GM06990 (cell line): ENCODE measurements at regions not wholly inside any gene's neighbourhood (a gene's known extent, or its start where the extent isn't known, plus 50 kb on each side); places are given as distances from the start of the nearest gene placed in this dataset.

Source experiments
- DNase-seq: peaks from one replicate; pipeline ENCODE4 v3.0.0-alpha.2; 2011; ENCODE audit not compliant: insufficient read length; ENCODE audit errors: extremely low read depth
- H3K27me3 ChIP-seq: replicated peaks from 2 replicates; pipeline ENCODE4 v1.6.0; 2011; ENCODE audit warnings: low read length; ENCODE audit not compliant: control insufficient read depth, insufficient read depth
- H3K36me3 ChIP-seq: 2 replicates; pipeline ENCODE4 v1.5.1; 2011; ENCODE audit warnings: low read length; ENCODE audit not compliant: control insufficient read depth, insufficient read depth
- H3K4me3 ChIP-seq: replicated peaks from 2 replicates; pipeline ENCODE4 v1.5.1; 2011; ENCODE audit warnings: low read depth, mild to moderate bottlenecking, control low read depth, low read length
- CTCF ChIP-seq: IDR thresholded peaks from 2 replicates; pipeline ENCODE4 v1.5.1; 2011; ENCODE audit warnings: low read length, control low read depth, mild to moderate bottlenecking, inconsistent platforms; ENCODE audit not compliant: insufficient read depth, poor library complexity, severe bottlenecking

GRCh38 chr13:38415233-38415632 lies 65.6 kb downstream of the UFM1 start:
- no peaks in the 10 kb centered on the region for H3K27me3 ChIP-seq
- DNase-seq = peak; percentile 35
- TF ChIP-seq CTCF = no peak
- H3K36me3 ChIP-seq = no peaks in the 10 kb centered on the region
- H3K4me3 ChIP-seq = no peak overlapping the region

GRCh38 chr13:38417241-38417640 lies 67.6 kb downstream of the UFM1 start:
- Histone ChIP-seq H3K36me3 (no peaks in the 10 kb centered on the region), H3K27me3 (no peaks in the 10 kb centered on the region), H3K4me3 (no peak overlapping the region)
- no peak for TF ChIP-seq CTCF
- DNase-seq = no peak

GRCh38 chr13:38417727-38418126 lies 68.1 kb downstream of the UFM1 start:
- H3K36me3 ChIP-seq = no peaks in the 10 kb centered on the region
- DNase-seq = no peak
- TF ChIP-seq CTCF = peak; percentile 28
- H3K27me3 ChIP-seq = no peaks in the 10 kb centered on the region
- H3K4me3 ChIP-seq = no peak overlapping the region

- no peak overlapping the region for H3K4me3 ChIP-seq
- TF ChIP-seq CTCF = no peak
- H3K36me3 ChIP-seq = no peaks in the 10 kb centered on the region
- no peak for DNase-seq
- no peaks in the 10 kb centered on the region for H3K27me3 ChIP-seq
These were observed 68.6 kb downstream of the UFM1 start for GRCh38 chr13:38418286-38418685.

GRCh38 chr13:38419312-38419873 lies 69.7 kb downstream of the UFM1 start:
- Histone ChIP-seq H3K4me3 (no peak overlapping the region), H3K36me3 (no peaks in the 10 kb centered on the region), H3K27me3 (no peaks in the 10 kb centered on the region)
- peak; percentile 27 for DNase-seq
- no peak for TF ChIP-seq CTCF
